Lung (tissue), 11 donors: ENCODE measurements at regions not wholly inside any gene's neighbourhood (a gene's known extent, or its start where the extent isn't known, plus 50 kb on each side); places are given as distances from the start of the nearest gene placed in this dataset.

Experiments used
- ATAC-seq: fragments of 200-7000 bp; cut with Tn5 transposase; one replicate; pipeline ENCODE4 v1.9.1; 2020; ENCODE audit warnings: moderate number of reproducible peaks; ENCODE audit not compliant: insufficient read depth, low FRiP score
- DNase-seq, 3 donors: peaks; one replicate each; pipeline ENCODE4 v3.0.0-alpha.2; 2013 to 2017
- H3K27ac ChIP-seq, 2 donors: one replicate each; pipeline ENCODE4 v1.5.1; 2013; ENCODE audit warnings: mild to moderate bottlenecking in 2 of 2, moderate library complexity in 2 of 2, control low read depth in 1 of 2, inconsistent platforms in 1 of 2, low read depth in 1 of 2, low read length in 1 of 2
- H3K27me3 ChIP-seq, 3 donors: one replicate each; pipeline ENCODE4 v1.5.1; 2013; ENCODE audit warnings: low read length in 2 of 3; ENCODE audit not compliant: control insufficient read depth in 3 of 3, insufficient read depth in 3 of 3
- H3K36me3 ChIP-seq, 4 donors: one replicate each; pipeline ENCODE4 v1.5.1; 2013; ENCODE audit warnings: low read length in 4 of 4, mild to moderate bottlenecking in 1 of 4, moderate library complexity in 1 of 4; ENCODE audit not compliant: control insufficient read depth in 4 of 4, insufficient read depth in 4 of 4
- H3K4me1 ChIP-seq, 5 donors: one replicate each; pipeline ENCODE4 v1.5.1; 2013; ENCODE audit warnings: low read length in 5 of 5, mild to moderate bottlenecking in 2 of 5, moderate library complexity in 1 of 5; ENCODE audit not compliant: control insufficient read depth in 5 of 5, insufficient read depth in 5 of 5
- H3K4me3 ChIP-seq: one replicate; pipeline ENCODE4 v1.5.1; 2013; ENCODE audit warnings: mild to moderate bottlenecking, control low read depth, moderate library complexity
- H3K9ac ChIP-seq, 2 donors: one replicate each; pipeline ENCODE4 v1.5.1; 2013; ENCODE audit warnings: low read length in 2 of 2, control low read depth in 1 of 2; ENCODE audit not compliant: insufficient read depth in 1 of 2
- H3K9me3 ChIP-seq, 4 donors: one replicate each; pipeline ENCODE4 v1.5.1; 2013; ENCODE audit warnings: low read length in 3 of 4, mild to moderate bottlenecking in 1 of 4, moderate library complexity in 1 of 4; ENCODE audit not compliant: control insufficient read depth in 4 of 4, insufficient read depth in 3 of 4
- CTCF ChIP-seq: IDR thresholded peaks from 2 replicates; pipeline ENCODE4 v1.5.1; 2012; ENCODE audit warnings: mild to moderate bottlenecking; ENCODE audit errors: control extremely low read depth, extremely low read depth
- WGBS, 2 donors: extraction: QIAGEN DNeasy Blood & Tissue Kit; methylation state at CpG; one replicate each; pipeline ENCODE4 v1.1.7; 2013; 5-methylcytosine and 5-hydroxymethylcytosine counted together
- donor health status: control.
- donor health status: control.
- donor health status: Bipolar disorder and iron deficiency.
- donor health status: healthy.
- donor health status: DM: yes; HTN: yes; CAD: no.

GRCh38 chr13:97526556-97526955, 92.6 kb downstream of the RAP2A start:
- TF ChIP-seq CTCF = no peak
- no peak overlapping the region for H3K27ac ChIP-seq
- H3K4me3 ChIP-seq = no peak overlapping the region
- peaks cover 0 to 7% (median 0%) of the 10 kb centered on the region in 5 donors for H3K4me1 ChIP-seq
- WGBS, 2 donors = 73 to 82% methylated on average over 2 of the region's 2 CpGs
- ATAC-seq = no peak
- DNase-seq = peak in 1 of 3 donors; percentile 74
- H3K27me3 ChIP-seq = no peaks in the 10 kb centered on the region
- H3K9me3 ChIP-seq = no peaks in the 10 kb centered on the region
- no peaks in the 10 kb centered on the region for H3K36me3 ChIP-seq
- no peak overlapping the region for H3K9ac ChIP-seq

GRCh38 chr13:97528518-97528917, 94.5 kb downstream of the RAP2A start:
- H3K9ac ChIP-seq = no peak overlapping the region
- WGBS, 2 donors = 90 to 95% methylated on average over 1 of the region's 1 CpG
- no peaks in the 10 kb centered on the region for H3K27me3 ChIP-seq
- no peak overlapping the region for H3K4me3 ChIP-seq
- ATAC-seq = no peak
- peaks cover 0 to 2% (median 0%) of the 10 kb centered on the region in 4 donors for H3K9me3 ChIP-seq
- DNase-seq = no peak
- TF ChIP-seq CTCF = no peak
- no peak overlapping the region for H3K27ac ChIP-seq
- H3K4me1 ChIP-seq = peaks cover 0 to 7% (median 0%) of the 10 kb centered on the region in 5 donors
- H3K36me3 ChIP-seq = no peaks in the 10 kb centered on the region

- no peak for TF ChIP-seq CTCF
- no peak overlapping the region for H3K4me3 ChIP-seq
- H3K27ac ChIP-seq = no peak overlapping the region
- DNase-seq (no peak), ATAC-seq (no peak)
- peaks cover 0 to 5% (median 0%) of the 10 kb centered on the region in 5 donors for H3K4me1 ChIP-seq
- H3K27me3 ChIP-seq = no peaks in the 10 kb centered on the region
- H3K9ac ChIP-seq = no peak overlapping the region
- peaks cover 0 to 2% (median 0%) of the 10 kb centered on the region in 4 donors for H3K9me3 ChIP-seq
- no peaks in the 10 kb centered on the region for H3K36me3 ChIP-seq
Measured at GRCh38 chr13:97534540-97534939, 100.6 kb downstream of the RAP2A start.

GRCh38 chr13:97535614-97536013, 101.6 kb downstream of the RAP2A start:
- Histone ChIP-seq H3K27me3 (no peaks in the 10 kb centered on the region), H3K9me3 (peaks cover 0 to 2% (median 0%) of the 10 kb centered on the region in 4 donors), H3K27ac (no peak overlapping the region), H3K9ac (no peak overlapping the region), H3K4me1 (peaks cover 0 to 13% (median 5%) of the 10 kb centered on the region in 5 donors), H3K36me3 (no peaks in the 10 kb centered on the region), H3K4me3 (no peak overlapping the region)
- DNase-seq (no peak), ATAC-seq (no peak)
- WGBS, 2 donors = 67 to 92% methylated on average over 1 of the region's 1 CpG
- no peak for TF ChIP-seq CTCF
